Fibroblast of mammary gland (primary cell): ENCODE measurements at regions not wholly inside any gene's neighbourhood (a gene's known extent, or its start where the extent isn't known, plus 50 kb on each side); places are given as distances from the start of the nearest gene placed in this dataset.
A peak's percentile ranks its signal among the peaks of the same experiment; 100 is the strongest.

Experiments
- DNase-seq: peaks from one replicate; pipeline ENCODE4 v3.0.0-alpha.2; 2010; ENCODE audit warnings: low read depth
- H3K4me3 ChIP-seq: 2 replicates; pipeline ENCODE4 v1.5.1; 2011; ENCODE audit warnings: low read depth, mild to moderate bottlenecking, low read length, moderate library complexity; ENCODE audit not compliant: control insufficient read depth
- TF ChIP-seq, protein P1 (sequence below): conservative IDR thresholded peaks from 2 replicates; pipeline ENCODE4 v1.5.1; 2011; ENCODE audit warnings: low read depth, low read length, inconsistent platforms; ENCODE audit not compliant: control insufficient read depth, insufficient read depth

DNA sequence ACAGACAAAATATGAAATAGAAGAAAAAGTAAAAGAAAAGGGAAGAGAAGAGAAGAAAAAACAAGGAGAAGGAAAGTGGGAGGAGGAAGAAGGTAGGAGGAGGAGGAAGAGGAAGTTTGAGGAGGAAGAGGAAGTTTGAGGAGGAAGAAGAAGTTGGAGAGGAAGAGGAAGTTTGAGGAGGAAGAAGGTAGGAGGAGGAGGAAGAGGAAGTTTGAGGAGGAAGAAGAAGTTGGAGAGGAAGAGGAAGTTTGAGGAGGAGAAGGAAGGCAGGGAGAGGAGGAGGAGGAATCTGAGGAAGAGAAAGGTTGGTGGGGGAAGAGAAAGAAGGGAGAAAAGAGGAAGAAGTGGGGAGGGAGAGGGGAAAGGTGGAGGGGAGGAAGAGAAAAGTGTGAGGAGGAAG, 169.2 kb upstream of the RORA start:
- DNase-seq: no peak
- no peak overlapping the region for H3K4me3 ChIP-seq
- TF ChIP-seq, protein P1, sequence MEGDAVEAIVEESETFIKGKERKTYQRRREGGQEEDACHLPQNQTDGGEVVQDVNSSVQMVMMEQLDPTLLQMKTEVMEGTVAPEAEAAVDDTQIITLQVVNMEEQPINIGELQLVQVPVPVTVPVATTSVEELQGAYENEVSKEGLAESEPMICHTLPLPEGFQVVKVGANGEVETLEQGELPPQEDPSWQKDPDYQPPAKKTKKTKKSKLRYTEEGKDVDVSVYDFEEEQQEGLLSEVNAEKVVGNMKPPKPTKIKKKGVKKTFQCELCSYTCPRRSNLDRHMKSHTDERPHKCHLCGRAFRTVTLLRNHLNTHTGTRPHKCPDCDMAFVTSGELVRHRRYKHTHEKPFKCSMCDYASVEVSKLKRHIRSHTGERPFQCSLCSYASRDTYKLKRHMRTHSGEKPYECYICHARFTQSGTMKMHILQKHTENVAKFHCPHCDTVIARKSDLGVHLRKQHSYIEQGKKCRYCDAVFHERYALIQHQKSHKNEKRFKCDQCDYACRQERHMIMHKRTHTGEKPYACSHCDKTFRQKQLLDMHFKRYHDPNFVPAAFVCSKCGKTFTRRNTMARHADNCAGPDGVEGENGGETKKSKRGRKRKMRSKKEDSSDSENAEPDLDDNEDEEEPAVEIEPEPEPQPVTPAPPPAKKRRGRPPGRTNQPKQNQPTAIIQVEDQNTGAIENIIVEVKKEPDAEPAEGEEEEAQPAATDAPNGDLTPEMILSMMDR: no peak

DNA sequence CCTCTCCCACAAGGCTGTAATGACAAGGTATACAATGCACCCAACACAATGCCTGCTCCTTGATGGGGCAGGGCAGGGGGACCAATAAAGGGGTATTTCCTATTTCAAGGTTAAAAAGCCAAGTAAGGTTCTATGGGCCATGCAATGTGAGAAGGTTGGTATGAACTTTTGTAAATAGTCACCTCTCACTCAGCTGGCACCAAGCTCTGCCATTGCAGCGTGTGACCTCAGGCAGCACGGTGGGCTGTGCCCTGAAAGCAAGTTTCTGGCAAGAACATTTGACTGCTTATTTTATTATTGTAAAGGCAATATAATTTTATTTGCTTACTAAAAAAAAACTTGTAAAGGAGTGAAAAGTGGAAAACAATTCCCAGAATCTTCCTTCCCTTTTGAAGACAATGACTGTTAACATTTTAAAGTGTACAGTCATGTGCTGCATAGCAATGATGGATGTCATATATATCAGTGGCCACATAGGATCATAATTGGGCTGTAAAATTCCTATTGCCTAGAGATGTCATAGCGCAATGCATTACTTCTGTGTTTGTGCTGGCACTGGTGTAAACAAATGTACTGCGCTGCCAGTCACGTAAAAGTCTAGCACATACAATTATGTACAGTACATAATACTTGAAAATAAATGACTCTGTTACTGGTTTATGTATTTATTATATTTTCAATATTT, 167.3 kb upstream of the RORA start:
- no peak overlapping the region for H3K4me3 ChIP-seq
- DNase-seq: peak; percentile 3
- TF ChIP-seq, protein P1: no peak

DNA sequence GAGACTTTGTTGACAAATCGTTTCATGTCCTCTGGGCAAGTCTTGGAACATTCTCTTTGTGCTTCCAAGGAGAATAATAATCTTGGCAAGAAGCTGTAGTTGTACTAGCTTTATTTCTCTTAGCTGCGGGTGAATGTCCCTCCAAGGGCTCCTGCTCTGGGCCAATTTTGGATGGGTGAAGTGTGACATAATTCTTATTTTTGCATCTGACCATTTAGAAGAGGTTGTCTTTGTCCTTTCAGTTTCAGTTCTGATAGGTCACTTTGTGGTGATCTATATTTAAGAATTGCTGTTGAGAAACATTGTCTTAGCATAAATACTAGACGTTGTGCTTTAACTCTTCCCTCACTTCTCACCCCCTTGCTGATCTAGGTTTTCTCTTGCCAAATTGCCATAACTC, 164.8 kb upstream of the RORA start:
- peak; percentile 30 for DNase-seq
- TF ChIP-seq, protein P1: no peak
- no peak overlapping the region for H3K4me3 ChIP-seq

DNA sequence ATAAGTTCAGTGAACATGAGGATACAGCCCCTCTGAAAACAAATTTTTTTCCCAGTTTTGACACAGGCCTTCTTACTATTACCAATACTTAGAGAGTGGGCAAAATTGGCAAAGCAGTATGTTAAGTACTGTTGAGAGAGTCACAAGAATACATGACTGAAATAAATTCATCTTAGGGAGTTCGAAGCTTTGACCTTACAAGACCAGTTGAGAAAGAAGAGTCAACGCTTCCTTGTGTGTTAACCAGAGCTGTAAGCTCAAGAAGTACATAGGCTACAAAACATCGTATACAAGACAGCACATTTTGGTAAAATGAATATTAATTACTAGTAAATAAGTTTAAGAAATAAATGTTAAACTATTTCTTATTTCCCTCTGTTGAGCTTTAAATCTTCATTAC, 164.4 kb upstream of the RORA start:
- no peak overlapping the region for H3K4me3 ChIP-seq
- TF ChIP-seq, protein P1: no peak
- DNase-seq: peak; percentile 2

DNA sequence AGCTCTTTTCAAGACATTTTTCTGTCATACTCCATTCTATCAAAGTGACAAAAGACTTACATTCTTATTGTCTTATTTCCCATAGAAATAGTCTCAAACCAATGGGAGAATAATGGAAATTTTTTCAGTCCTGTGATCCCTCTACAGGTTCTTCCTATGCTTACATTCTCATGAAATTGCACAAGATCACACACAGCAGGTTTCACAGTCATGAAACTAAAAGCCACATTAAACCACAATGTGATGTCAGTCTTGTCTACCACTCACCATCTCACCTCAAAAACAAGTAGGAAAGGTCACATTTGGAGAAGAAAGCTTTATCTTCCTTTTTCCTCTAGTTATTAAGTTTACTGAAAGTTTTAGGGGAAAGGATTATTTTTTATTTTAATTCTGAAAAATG, 161.0 kb upstream of the RORA start:
- no peak overlapping the region for H3K4me3 ChIP-seq
- TF ChIP-seq, protein P1: peak; percentile 10
- DNase-seq: peak; percentile 67

DNA sequence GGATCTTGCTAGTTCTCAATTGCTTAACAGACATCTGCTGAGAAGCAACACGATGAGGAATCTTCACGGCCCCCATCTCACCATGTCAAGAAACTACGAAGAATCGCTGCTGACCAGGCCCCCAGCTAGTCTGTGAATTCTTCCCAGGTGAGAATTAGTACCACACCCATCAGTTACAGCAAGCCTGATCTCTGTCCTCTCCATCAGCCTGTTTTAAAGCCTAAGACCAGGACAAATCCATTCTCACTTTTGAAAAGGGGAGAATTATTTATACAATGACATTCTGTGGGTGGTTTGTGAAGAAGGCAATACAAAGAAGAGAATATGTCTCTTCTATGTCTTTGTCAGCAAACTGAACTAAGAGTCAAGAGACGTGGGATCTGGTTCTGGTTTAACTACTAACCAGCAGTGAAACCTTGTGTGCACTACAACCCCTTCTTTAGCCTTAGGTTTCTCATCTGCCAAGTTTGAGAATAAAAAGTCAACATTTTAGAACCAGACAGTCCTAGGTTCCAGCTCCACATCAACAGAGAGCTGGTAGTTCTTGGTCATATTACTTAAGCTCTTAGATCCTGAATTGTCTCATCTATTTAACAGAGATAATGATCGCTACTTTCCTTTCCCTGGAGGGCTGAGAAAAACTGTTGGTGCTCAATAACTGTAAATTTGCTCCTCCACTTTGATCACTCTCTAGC, 160.4 kb upstream of the RORA start:
- TF ChIP-seq, protein P1: no peak
- no peak overlapping the region for H3K4me3 ChIP-seq
- no peak for DNase-seq

DNA sequence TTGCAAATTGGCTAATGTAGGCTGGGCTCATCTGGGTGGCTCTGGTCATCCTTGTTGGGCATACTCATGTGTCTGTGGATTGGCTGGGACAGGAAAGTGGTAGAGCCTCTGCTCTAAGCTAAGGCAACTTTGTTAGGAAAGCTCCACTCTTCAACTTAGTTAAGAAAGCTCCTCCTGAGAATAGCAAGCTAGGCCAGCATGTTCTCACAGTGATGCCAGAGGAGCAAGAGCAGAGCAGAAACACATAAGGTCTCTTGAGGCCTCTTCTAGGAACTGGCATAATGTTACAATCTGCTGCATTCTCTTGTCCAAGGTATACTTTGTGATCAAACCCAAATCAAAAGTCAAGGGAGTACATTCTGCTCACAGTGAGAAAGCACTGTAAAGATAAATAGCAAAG, 158.6 kb upstream of the RORA start:
- TF ChIP-seq, protein P1: no peak

More for the DNA sequence above, 158.6 kb upstream of the RORA start:
- no peak for DNase-seq
- no peak overlapping the region for H3K4me3 ChIP-seq
